HCT116 (cell line): ENCODE measurements at regions not wholly inside any gene's neighbourhood (a gene's known extent, or its start where the extent isn't known, plus 50 kb on each side); places are given as distances from the start of the nearest gene placed in this dataset.

Source experiments
- FOSL1 ChIP-seq: IDR thresholded peaks from 2 replicates; pipeline ENCODE4 v1.6.1; 2012; ENCODE audit warnings: low read depth
- POLR2A ChIP-seq: IDR thresholded peaks from 2 replicates; pipeline ENCODE4 v1.7.0; 2011; ENCODE audit warnings: borderline replicate concordance; ENCODE audit not compliant: insufficient read depth, insufficient read length; ENCODE audit errors: extremely low read depth
- SP1 ChIP-seq: IDR thresholded peaks from 2 replicates; pipeline ENCODE4 v1.6.1; 2012; ENCODE audit warnings: low read depth
- YY1 ChIP-seq: IDR thresholded peaks from 2 replicates; pipeline ENCODE4 v1.6.1; 2011; ENCODE audit warnings: low read length, low read depth, moderate library complexity, mild to moderate bottlenecking; ENCODE audit not compliant: insufficient replicate concordance; ENCODE audit errors: extremely low read depth

DNA sequence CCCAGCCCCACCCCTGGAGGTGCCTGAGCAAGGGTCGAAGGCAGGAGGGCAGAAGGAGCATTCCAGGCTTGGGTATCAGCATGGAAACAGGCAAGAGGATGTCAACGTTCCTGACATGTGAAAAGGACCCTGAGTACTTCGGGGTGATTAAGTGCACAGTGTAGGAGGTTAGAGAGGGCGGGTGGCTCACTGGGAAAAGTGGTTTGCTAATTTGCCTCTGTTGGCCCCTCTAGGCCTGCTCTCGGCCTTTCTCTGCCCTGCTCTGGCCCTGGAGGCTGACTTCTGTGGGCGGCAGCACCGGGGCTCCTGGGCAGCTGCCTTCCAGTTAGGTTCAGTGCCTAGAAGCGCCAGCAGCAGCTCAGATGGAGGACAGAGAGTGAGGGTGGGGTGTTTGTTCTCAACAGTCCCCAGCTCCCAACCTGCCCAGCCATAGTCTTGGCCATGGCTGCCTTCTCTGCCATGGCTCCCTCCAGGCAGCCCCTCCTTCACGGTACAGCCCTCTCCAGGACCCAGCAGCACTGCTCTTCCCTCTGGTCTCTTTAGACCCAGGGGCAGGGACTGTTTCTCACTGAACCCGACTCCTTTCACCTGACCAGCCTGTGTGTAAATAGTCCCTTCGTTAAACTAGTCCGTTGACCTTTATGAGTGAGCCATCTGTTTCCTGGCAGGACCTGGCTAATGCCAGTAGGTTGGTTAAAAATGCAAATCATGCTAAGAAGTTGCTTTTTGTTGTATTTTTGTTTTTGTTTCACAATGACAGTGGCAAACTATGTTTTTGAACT is 107.1 kb upstream of the TPM1 start:
- TF ChIP-seq POLR2A = no peak
- TF ChIP-seq YY1 = no peak
- no peak for TF ChIP-seq SP1
- no peak for TF ChIP-seq FOSL1
